ENCODE measurements at regions not wholly inside any gene's neighbourhood (a gene's known extent, or its start where the extent isn't known, plus 50 kb on each side); places are given as distances from the start of the nearest gene placed in this dataset.
"Not testable (repeated sequence)": the region's sequence is repeated elsewhere in the genome, so short reads cannot be mapped to it uniquely, and the experiment has no call there.

DNA sequence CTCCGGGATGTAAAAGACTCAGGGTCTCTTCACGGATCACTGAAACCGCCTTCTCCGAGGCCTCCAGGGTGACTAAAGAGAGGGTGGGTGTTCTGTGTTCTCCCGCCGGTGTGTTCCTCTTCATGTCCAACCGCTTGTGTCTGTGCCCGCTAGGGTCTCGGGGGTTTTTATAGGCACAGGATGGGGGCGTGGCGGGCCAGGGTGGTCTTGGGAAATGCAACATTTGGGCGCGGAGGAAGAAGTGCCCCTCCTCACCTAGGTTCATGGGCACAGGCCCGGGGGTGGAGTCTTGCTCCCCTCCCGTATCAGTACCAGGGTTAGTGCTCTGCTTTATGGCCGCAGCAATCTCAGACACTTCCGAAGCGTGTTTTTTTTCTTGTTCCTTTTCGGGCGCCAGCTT lies 95.3 kb upstream of the ZNF322 start:
- TF ChIP-seq POLR2AphosphoS5 (IDR thresholded peaks at IDR 0.05; ENCODE audit: low read depth, low read length); ELF1 (IDR thresholded peaks at IDR 0.05); EZH2phosphoT487 (IDR thresholded peaks at IDR 0.05; ENCODE audit: borderline replicate concordance, low read depth); MXI1 (IDR thresholded peaks at IDR 0.05; ENCODE audit: low read depth, low read length); JUND (IDR thresholded peaks at IDR 0.05); RFX5 (IDR thresholded peaks at IDR 0.05; ENCODE audit: low read length); TEAD4 (IDR thresholded peaks at IDR 0.05; ENCODE audit: borderline replicate concordance, insufficient read depth): not testable (repeated sequence)
- TF ChIP-seq, protein P1, sequence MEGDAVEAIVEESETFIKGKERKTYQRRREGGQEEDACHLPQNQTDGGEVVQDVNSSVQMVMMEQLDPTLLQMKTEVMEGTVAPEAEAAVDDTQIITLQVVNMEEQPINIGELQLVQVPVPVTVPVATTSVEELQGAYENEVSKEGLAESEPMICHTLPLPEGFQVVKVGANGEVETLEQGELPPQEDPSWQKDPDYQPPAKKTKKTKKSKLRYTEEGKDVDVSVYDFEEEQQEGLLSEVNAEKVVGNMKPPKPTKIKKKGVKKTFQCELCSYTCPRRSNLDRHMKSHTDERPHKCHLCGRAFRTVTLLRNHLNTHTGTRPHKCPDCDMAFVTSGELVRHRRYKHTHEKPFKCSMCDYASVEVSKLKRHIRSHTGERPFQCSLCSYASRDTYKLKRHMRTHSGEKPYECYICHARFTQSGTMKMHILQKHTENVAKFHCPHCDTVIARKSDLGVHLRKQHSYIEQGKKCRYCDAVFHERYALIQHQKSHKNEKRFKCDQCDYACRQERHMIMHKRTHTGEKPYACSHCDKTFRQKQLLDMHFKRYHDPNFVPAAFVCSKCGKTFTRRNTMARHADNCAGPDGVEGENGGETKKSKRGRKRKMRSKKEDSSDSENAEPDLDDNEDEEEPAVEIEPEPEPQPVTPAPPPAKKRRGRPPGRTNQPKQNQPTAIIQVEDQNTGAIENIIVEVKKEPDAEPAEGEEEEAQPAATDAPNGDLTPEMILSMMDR (IDR thresholded peaks at IDR 0.05) = not testable (repeated sequence)
- TF ChIP-seq, protein P2, sequence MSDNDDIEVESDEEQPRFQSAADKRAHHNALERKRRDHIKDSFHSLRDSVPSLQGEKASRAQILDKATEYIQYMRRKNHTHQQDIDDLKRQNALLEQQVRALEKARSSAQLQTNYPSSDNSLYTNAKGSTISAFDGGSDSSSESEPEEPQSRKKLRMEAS (IDR thresholded peaks at IDR 0.05; ENCODE audit: low read depth) = not testable (repeated sequence)
- TF ChIP-seq, protein P3, sequence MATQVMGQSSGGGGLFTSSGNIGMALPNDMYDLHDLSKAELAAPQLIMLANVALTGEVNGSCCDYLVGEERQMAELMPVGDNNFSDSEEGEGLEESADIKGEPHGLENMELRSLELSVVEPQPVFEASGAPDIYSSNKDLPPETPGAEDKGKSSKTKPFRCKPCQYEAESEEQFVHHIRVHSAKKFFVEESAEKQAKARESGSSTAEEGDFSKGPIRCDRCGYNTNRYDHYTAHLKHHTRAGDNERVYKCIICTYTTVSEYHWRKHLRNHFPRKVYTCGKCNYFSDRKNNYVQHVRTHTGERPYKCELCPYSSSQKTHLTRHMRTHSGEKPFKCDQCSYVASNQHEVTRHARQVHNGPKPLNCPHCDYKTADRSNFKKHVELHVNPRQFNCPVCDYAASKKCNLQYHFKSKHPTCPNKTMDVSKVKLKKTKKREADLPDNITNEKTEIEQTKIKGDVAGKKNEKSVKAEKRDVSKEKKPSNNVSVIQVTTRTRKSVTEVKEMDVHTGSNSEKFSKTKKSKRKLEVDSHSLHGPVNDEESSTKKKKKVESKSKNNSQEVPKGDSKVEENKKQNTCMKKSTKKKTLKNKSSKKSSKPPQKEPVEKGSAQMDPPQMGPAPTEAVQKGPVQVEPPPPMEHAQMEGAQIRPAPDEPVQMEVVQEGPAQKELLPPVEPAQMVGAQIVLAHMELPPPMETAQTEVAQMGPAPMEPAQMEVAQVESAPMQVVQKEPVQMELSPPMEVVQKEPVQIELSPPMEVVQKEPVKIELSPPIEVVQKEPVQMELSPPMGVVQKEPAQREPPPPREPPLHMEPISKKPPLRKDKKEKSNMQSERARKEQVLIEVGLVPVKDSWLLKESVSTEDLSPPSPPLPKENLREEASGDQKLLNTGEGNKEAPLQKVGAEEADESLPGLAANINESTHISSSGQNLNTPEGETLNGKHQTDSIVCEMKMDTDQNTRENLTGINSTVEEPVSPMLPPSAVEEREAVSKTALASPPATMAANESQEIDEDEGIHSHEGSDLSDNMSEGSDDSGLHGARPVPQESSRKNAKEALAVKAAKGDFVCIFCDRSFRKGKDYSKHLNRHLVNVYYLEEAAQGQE (IDR thresholded peaks at IDR 0.05; ENCODE audit: low read depth, low read length) = not testable (repeated sequence)
